BJ (cell line): ENCODE measurements at regions not wholly inside any gene's neighbourhood (a gene's known extent, or its start where the extent isn't known, plus 50 kb on each side); places are given as distances from the start of the nearest gene placed in this dataset.

Experiments used
- CTCF ChIA-PET: fragments of 350-600 bp; formaldehyde crosslinking; extraction: SDS; loops from one replicate; lab custom pipeline; 2021; ENCODE audit warnings: antibody characterized with exemption, inconsistent platforms; lab: Yijun Ruan, JAX
- POLR2A ChIA-PET: fragments of 300-600 bp; sonication (Branson Sonifier 250); formaldehyde crosslinking; extraction: SDS; loops from one replicate; lab custom pipeline; 2021; ENCODE audit warnings: antibody characterized with exemption; lab: Charles Lee
- DNase-seq: peaks from one replicate; pipeline ENCODE4 v3.0.0-alpha.2; 2011; ENCODE audit warnings: low read depth
- H3K27me3 ChIP-seq: 2 replicates; pipeline ENCODE4 v1.6.0; 2011; ENCODE audit warnings: low read length; ENCODE audit not compliant: control insufficient read depth, insufficient read depth
- H3K36me3 ChIP-seq: 2 replicates; pipeline ENCODE4 v1.5.1; 2011; ENCODE audit warnings: low read length; ENCODE audit not compliant: control insufficient read depth, insufficient read depth
- H3K4me3 ChIP-seq: 2 replicates; pipeline ENCODE4 v1.5.1; 2011; ENCODE audit warnings: low read depth, mild to moderate bottlenecking, control low read depth, low read length
- CTCF ChIP-seq: IDR thresholded peaks from 2 replicates; pipeline ENCODE4 v1.5.1; 2011; ENCODE audit warnings: low read depth, mild to moderate bottlenecking, control low read depth, inconsistent platforms, low read length, moderate library complexity; ENCODE audit not compliant: insufficient read depth

DNA sequence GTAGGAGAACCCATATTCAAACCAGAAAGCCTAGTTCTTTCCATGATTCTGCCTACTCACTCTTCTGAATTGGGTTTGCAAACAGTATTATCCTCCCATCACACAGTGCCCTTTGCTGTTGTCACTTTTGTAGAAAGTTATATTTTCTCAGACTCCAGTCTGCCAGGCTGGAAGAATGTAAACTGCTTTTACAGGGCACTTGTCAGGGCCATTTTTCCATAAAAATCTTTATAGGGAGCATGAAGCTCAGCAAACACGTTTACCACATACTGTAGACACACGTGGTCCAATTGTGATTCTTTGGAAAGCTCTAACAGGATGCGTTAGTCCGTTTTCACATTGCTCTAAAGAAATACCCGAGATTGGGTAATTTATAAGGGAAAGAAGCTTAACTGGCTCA, 204.0 kb downstream of the KCNN2 start:
- DNase-seq = no peak
- H3K4me3 ChIP-seq = no peak overlapping the region
- ChIA-PET CTCF (no interaction called here), POLR2A (no interaction called here)
- no peaks in the 10 kb centered on the region for H3K27me3 ChIP-seq
- no peak for TF ChIP-seq CTCF
- H3K36me3 ChIP-seq = no peaks in the 10 kb centered on the region

GRCh38 chr5:114565139-114565538, 203.3 kb downstream of the KCNN2 start:
- POLR2A ChIA-PET = no interaction called here
- no peaks in the 10 kb centered on the region for H3K36me3 ChIP-seq
- CTCF ChIA-PET = no interaction called here
- no peak for TF ChIP-seq CTCF
- no peak overlapping the region for H3K4me3 ChIP-seq
- no peaks in the 10 kb centered on the region for H3K27me3 ChIP-seq
- no peak for DNase-seq

- CTCF ChIA-PET = no interaction called here
- TF ChIP-seq CTCF = no peak
- POLR2A ChIA-PET = no interaction called here
- no peak for DNase-seq
- H3K4me3 ChIP-seq = no peak overlapping the region
- H3K27me3 ChIP-seq = no peaks in the 10 kb centered on the region
- H3K36me3 ChIP-seq = no peaks in the 10 kb centered on the region
These were observed 199.5 kb downstream of the KCNN2 start for GRCh38 chr5:114561415-114561814.
